ENCODE measurements at regions not wholly inside any gene's neighbourhood (a gene's known extent, or its start where the extent isn't known, plus 50 kb on each side); places are given as distances from the start of the nearest gene placed in this dataset.

DNA sequence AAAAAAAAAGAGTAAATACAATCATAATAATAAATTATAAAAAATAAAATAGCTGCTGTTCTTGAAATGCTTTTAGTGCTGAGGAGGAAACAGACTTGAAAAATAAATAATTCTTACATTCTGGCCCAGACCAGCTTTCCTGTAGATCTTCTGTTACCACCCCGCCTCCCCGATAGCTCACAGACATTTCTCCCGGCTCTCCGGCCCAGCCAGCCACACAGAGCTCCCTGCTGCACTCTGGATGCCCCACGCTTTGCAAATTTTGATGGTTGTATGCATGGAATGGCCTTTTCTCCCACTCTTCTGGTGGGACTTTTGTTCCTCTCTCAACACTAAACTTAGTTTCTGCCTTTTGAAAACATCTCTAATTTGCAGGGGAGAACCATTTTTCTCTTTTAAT lies 249.3 kb downstream of the ATP23 start:
- TF ChIP-seq, protein P1, sequence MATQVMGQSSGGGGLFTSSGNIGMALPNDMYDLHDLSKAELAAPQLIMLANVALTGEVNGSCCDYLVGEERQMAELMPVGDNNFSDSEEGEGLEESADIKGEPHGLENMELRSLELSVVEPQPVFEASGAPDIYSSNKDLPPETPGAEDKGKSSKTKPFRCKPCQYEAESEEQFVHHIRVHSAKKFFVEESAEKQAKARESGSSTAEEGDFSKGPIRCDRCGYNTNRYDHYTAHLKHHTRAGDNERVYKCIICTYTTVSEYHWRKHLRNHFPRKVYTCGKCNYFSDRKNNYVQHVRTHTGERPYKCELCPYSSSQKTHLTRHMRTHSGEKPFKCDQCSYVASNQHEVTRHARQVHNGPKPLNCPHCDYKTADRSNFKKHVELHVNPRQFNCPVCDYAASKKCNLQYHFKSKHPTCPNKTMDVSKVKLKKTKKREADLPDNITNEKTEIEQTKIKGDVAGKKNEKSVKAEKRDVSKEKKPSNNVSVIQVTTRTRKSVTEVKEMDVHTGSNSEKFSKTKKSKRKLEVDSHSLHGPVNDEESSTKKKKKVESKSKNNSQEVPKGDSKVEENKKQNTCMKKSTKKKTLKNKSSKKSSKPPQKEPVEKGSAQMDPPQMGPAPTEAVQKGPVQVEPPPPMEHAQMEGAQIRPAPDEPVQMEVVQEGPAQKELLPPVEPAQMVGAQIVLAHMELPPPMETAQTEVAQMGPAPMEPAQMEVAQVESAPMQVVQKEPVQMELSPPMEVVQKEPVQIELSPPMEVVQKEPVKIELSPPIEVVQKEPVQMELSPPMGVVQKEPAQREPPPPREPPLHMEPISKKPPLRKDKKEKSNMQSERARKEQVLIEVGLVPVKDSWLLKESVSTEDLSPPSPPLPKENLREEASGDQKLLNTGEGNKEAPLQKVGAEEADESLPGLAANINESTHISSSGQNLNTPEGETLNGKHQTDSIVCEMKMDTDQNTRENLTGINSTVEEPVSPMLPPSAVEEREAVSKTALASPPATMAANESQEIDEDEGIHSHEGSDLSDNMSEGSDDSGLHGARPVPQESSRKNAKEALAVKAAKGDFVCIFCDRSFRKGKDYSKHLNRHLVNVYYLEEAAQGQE (IDR thresholded peaks at IDR 0.05; ENCODE audit: insufficient replicate concordance, low read depth) = no peak
- TF ChIP-seq GABPA (IDR thresholded peaks at IDR 0.05; ENCODE audit: low read depth) (no peak), SPI1 (IDR thresholded peaks at IDR 0.05; ENCODE audit: borderline replicate concordance, low read depth) (no peak), POLR2AphosphoS5 (IDR thresholded peaks at IDR 0.05; ENCODE audit: low read depth) (no peak), CTCF (IDR thresholded peaks at IDR 0.05; ENCODE audit: insufficient read depth, low read length) (no peak)
- Histone ChIP-seq H3K4me3 (replicated peaks; ENCODE audit: insufficient read depth, low read length) (no peak overlapping the region), H3K27ac (replicated peaks) (no peak overlapping the region), H3K27me3 (ENCODE audit: insufficient read depth, poor library complexity, severe bottlenecking) (no peaks in the 10 kb centered on the region)
- DNase-seq (ENCODE audit: low read depth in 1 of 2, low spot score in 1 of 2) = no peak

- Histone ChIP-seq H3K4me3 (replicated peaks; ENCODE audit: insufficient read depth, low read length) (no peak overlapping the region), H3K27ac (replicated peaks) (no peak overlapping the region), H3K27me3 (ENCODE audit: insufficient read depth, poor library complexity, severe bottlenecking) (no peaks in the 10 kb centered on the region)
- no peak for TF ChIP-seq POLR2AphosphoS5 (IDR thresholded peaks at IDR 0.05; ENCODE audit: low read depth)
- no peak for TF ChIP-seq SPI1 (IDR thresholded peaks at IDR 0.05; ENCODE audit: borderline replicate concordance, low read depth)
- no peak for TF ChIP-seq GABPA (IDR thresholded peaks at IDR 0.05; ENCODE audit: low read depth)
- TF ChIP-seq, protein P1 (IDR thresholded peaks at IDR 0.05; ENCODE audit: insufficient replicate concordance, low read depth) = no peak
- TF ChIP-seq CTCF (IDR thresholded peaks at IDR 0.05; ENCODE audit: insufficient read depth, low read length) = no peak
- no peak for DNase-seq (ENCODE audit: low read depth in 1 of 2, low spot score in 1 of 2)
These were observed 255.6 kb downstream of the ATP23 start for GRCh38 chr12:58196971-58197370.

GRCh38 chr12:58202933-58203718 lies 261.8 kb downstream of the ATP23 start:
- Histone ChIP-seq H3K27ac (replicated peaks) (no peak overlapping the region), H3K4me3 (replicated peaks; ENCODE audit: insufficient read depth, low read length) (no peak overlapping the region), H3K27me3 (ENCODE audit: insufficient read depth, poor library complexity, severe bottlenecking) (no peaks in the 10 kb centered on the region)
- no peak for DNase-seq (ENCODE audit: low read depth in 1 of 2, low spot score in 1 of 2)
- no peak for TF ChIP-seq CTCF (IDR thresholded peaks at IDR 0.05; ENCODE audit: insufficient read depth, low read length)
- TF ChIP-seq SPI1 (IDR thresholded peaks at IDR 0.05; ENCODE audit: borderline replicate concordance, low read depth) = no peak
- no peak for TF ChIP-seq GABPA (IDR thresholded peaks at IDR 0.05; ENCODE audit: low read depth)
- no peak for TF ChIP-seq POLR2AphosphoS5 (IDR thresholded peaks at IDR 0.05; ENCODE audit: low read depth)
- TF ChIP-seq, protein P1 (IDR thresholded peaks at IDR 0.05; ENCODE audit: insufficient replicate concordance, low read depth) = no peak

Data from HL-60 (cell line).